HG03196 (cell line): ENCODE measurements at regions not wholly inside any gene's neighbourhood (a gene's known extent, or its start where the extent isn't known, plus 50 kb on each side); places are given as distances from the start of the nearest gene placed in this dataset.

Source experiments
- ATAC-seq: cut with Tn5 transposase; IDR thresholded peaks from one replicate; pipeline ENCODE4 v1.9.1; 2021; ENCODE audit not compliant: unreplicated experiment

DNA sequence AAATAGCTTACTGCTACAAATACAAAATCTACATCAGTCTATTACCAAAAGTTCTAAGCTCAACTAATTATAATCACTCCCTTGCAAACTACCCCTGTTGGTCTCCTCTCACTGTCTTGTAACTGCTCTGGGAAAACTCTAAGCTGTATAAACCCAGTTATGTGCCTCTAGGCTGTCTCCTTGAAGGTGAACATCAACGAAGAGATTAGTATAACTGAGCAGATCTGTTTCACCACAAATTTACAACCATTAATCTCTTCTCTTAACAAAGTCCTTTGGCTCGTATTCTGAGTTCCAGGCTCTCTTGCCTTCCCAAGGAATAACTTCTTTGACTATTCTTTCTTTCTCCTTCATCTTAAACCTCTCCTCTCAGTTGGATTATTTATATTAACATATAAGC, 84.4 kb upstream of the PRMT6 start:
- ATAC-seq, result no peak

DNA sequence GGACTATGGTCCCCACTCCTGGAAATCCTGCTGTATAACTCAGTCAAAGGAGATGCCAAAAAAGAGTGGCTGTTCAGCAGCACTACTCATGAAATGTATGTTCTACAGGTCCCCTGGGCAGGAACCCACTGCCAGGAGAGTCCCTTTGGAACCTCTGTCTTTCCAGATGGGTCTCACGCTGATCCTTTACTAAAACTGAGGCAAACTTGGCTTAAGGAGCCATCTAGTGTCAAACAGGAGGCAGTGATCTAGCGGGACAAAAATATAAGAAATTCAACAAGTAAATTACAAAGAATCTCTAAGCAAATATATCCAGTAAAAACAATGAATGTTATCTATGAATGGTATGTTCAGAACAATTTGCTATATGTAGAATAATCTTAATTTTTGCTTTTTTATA, 80.5 kb upstream of the PRMT6 start:
- ATAC-seq, result no peak

DNA sequence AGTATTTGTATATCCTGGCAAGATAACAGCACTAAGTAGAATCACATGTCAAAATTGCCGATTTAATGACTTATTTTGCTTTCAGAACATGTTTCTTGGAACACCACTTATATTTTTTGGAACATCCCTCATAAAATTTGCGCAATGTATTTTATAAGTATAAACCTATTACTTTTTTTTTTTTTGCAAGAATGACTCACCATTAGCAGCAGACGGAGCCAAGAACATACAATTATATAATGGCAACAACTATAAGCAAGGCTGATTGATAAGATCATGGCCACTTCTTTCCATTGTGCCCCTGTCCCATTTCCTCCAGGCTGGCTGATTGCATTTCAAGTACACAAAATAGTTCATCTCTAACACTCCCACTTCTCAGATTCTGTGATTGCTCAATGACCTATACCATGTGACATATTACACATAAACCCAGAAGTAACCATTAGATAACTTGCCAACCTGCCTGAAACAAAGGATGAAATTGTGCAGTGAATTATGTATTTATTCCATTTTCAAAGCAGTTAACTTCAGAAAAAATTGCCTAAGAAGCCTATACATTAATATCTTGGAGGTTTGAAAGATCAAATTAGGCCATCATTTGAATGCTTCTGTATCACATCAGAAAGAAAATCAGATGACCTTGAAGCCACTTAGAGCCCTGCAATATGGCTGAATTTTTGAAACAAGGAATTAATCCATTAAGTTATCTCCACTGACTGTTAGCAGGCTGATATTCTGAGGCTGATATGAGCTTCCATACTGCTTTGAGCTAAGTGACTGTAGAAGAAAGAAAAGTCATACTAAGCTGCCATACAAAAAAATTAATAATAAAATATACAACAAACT, 77.8 kb upstream of the PRMT6 start:
- ATAC-seq, result no peak

- no peak for ATAC-seq
Observed at GRCh38 chr1:106979371-106979770, 77.1 kb upstream of the PRMT6 start.

DNA sequence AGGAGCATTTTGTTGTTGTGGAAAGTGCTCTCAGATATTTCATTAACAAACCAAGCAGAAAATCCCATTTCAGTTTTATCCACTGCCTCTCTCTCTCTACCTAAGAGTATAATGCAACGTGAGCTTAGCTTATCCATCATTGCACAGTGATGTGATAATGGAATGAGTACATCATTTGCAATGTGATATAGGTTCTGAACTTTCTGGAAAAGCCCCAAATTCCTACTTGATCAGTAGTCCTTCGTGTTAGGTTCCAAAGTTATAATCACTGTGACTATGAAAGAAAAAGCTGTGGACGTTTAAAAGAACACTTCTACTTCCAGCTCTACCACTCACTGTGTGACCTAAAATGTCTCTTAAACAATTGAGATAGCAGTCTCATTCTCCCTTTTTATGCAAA, 76.4 kb upstream of the PRMT6 start:
- ATAC-seq, result no peak

DNA sequence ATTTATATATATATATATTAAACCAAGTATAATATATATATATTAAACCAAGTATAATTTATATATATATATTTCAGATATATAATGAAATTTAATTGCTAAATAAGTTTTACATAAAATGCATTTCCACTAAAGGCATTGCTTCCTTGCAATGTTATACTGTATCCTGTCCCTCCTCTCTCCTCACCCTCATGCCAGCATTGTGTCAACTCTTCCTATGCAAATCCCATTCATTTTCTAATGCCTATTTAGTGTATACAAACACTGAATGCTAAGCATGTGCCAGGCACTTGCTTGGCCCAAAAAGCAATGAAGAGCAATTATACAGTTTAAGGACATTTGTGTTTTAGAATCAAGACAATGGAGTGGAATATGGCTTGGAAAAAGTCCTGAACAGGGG, 71.7 kb upstream of the PRMT6 start:
- no peak for ATAC-seq

GRCh38 chr1:106986603-106987002, 69.9 kb upstream of the PRMT6 start:
- no peak for ATAC-seq

- peak; percentile 93 for ATAC-seq
Observed at GRCh38 chr1:106995970-106996369, 60.5 kb upstream of the PRMT6 start.

DNA sequence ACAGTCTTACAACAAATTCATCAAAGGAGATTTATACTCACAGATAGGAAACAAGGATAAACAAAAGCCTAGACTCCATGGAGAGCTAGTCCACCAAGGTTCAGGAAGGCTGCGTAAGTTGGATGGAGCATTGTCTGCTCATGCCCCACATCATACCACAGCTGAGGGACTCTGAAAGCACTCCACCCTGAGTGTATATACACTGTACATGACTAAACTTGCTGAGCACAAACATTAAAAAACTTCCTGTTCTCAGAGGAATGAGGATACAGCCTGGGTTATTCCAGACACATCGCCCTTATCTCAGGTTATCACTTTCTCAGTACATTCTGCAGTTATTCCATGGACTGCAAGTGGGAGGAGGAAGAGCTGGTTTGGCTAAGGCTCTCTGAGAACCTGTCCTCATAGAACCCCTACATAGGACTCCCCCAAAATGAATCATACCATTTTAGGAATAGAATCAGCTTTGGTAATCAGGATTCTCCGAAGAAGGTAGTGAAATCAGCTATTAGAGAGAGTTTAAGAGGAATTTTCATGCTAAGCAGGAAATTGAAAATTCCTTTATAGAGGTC, 58.0 kb upstream of the PRMT6 start:
- no peak for ATAC-seq

GRCh38 chr1:107000902-107001301, 55.6 kb upstream of the PRMT6 start:
- ATAC-seq, result no peak

GRCh38 chr1:107003972-107004371, 52.5 kb upstream of the PRMT6 start:
- ATAC-seq, result no peak

DNA sequence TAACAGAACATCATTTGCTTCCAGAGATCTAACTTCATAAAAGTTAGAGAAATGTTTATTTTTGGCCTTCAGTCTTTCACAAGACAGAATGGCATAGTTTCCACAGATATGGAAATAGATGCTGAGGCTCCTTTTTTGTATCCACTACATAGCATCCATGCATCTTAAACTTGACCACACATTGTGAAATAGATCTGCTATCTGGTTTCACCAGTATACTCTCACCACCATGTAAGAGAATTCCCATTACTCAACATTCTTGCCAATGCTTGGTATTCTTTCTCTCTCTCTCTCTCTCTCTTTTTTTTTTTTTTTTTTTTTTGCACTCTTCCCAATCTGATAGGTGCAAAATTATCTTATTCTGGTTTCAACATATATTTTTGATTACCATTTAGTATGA, 52.1 kb upstream of the PRMT6 start:
- no peak for ATAC-seq
